Fibroblast of skin of right biceps (primary cell): ENCODE measurements at regions not wholly inside any gene's neighbourhood (a gene's known extent, or its start where the extent isn't known, plus 50 kb on each side); places are given as distances from the start of the nearest gene placed in this dataset.

ENCODE experiments used
- DNase-seq: peaks from one replicate; pipeline ENCODE4 v3.0.0-alpha.2; 2013

DNA sequence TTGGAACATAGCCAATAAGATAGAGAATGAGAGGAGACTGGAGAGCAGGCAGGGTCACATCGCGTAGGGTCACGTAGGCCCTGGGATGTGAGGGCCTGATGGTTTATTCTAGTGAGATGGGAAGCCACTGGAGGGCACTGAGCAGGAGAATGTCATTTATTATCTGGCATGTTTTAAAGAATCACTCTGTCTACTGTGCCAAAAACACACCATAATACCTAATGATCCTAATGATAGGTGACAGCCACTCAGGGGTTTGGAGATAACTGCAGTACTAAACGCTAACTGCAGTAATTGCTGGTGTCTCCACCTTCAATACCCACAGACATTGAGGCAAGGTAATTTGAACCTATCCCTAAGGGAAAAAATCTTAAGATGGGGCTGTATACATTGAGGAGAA is 185.4 kb downstream of the TTLL7 start:
- no peak for DNase-seq

GRCh38 chr1:83810144-83810543 is 188.8 kb downstream of the TTLL7 start:
- DNase-seq, result no peak

DNA sequence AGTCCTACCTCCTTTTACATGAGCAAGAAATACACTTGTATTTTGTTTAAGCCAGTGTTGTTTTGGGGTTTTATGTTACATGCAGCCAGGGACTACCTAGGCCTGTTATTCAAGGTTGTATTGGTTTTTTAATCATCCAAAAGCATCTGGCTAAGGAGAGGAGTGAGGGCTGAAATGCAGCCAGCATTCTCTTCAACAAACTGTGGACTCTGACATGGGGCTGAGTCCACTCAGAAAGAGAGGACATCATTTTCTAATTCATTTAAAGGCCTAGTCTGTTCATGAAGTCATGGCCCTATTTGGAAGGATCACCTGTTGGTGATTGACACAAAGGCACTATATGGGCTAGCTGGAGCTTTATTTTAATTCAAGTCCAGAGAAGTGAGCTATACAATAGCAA is 190.4 kb downstream of the TTLL7 start:
- DNase-seq, result no peak

DNA sequence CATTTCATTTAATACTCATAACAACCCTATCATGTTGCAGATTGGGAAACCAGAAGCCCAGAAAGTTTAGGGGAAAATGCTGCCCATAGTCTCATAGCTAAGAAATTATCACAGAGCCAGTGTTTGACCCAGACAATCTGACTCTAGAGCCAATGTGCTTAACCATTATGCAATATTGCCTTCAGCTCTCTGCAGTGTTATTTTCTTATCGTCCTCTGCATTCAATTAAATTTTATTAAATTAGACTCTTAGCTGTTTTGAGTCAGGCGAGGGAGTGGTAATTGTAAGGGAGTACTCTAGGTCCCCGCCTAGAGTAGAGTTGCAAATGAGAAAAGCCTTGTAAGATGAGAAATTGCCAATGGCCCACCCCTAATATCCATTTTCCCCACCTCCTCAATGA is 191.1 kb downstream of the TTLL7 start:
- no peak for DNase-seq

DNA sequence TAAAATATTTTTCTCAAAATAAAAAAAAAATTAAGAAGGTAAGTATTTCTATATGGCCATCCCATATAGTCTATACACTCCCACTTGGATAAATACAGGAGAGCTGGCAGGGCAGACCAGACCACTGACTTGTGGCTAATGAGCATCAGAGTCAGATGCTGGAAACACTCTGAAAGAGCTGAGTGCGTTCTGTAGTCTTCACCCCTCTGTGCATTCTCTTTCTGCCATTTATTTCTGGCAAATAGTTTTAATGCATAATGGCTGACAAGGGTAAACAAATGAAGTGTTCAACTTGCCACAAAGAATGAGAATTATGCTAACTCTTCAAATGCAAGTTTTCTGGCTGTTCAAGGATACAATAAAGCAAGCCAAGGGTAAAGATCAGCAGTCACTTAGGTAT is 191.7 kb downstream of the TTLL7 start:
- DNase-seq, result no peak

DNA sequence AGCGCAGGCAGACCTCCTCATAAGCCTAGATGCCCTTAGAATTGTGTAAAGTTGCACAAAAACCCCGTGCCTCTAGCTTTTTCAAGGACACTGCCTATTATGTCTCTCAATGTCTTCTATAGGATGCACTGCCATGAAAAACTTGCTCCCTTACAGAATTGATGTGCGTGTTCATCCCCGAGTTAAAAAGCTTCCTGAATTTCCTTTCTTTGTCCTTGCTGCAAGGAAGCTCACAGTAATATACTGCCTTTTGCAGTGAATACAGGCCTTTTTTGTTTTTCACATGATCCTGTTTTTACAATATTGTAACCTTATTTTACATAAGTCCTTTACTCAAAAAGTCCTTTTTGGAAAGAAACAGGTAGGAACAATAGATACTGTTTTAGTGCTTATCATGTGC is 193.0 kb downstream of the TTLL7 start:
- DNase-seq, result no peak

DNA sequence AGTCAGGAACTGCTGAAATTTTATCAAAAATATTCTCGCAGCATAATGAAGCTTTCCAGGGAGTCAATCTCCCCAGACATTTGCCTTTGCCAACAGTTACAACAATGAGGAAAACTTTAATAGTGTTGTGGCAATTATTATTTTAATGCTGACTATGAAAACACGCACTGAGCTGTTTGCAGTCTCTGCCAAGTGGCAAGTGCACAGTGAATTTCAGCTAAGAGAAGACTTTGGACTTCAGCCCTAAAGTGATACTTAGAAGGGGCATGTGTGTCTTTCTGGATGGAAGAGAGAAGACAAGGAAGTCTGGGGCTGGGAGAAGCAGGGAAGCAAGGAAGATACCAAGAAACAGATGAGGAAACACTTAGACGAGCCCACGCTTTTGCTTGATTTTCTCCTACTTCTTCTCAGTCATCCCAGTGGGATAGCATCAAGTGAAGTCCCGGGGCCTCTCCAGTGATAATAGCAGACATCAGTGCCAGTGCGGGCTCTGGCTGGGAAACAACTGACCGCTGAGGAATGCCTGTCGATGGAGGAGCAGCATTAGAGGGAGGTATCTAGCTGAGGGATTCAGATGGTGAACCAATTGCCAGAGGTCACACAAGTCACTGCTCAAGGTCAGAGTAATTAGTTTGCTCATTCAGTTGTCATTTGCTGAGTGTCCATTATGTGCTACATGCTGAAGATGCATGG is 196.3 kb downstream of the TTLL7 start:
- no peak for DNase-seq

DNA sequence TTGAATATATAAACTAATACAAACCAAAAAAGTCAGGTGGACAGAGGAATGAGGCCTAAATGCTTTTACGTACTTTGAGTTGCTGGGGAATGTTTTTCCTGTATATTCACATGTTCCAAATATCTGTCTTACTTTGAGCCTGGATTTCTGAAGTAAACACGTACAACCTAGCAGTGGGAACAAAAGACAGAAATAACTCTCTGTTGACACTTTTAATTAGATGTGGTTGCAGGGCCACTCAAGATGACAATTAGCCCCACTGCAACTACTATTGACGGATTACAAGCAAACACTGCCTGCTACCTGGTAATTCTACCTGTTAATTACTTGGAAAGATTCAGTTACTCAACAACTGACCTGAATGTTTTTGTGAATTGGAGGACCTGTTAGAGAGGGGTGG is 196.9 kb downstream of the TTLL7 start:
- DNase-seq, result no peak

DNA sequence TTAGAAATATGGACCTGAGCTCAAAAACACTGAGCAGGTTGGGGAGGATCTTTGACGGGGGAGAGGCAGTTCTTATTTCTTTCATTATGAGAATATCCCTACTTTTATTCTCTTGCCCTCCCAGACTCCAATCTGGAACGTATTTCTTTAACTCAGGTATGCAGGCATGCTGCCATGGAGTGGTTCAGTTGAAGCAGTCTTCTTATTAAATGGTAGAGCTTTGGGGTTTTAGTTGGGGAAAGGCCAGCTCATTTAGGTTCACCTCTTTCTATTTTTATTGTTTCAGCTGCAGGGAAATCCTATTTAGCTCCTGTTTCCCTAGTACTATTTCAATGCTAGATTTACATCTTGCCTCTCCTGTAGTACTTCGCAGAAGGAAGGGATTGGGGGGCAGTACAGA is 198.9 kb downstream of the TTLL7 start:
- DNase-seq, result no peak

GRCh38 chr1:83799594-83799993 is 199.3 kb downstream of the TTLL7 start:
- DNase-seq, result peak; percentile 76

GRCh38 chr1:83798965-83799364 is 200.0 kb downstream of the TTLL7 start:
- DNase-seq, result no peak

GRCh38 chr1:83796409-83796808 is 202.5 kb downstream of the TTLL7 start:
- DNase-seq, result peak; percentile 81

DNA sequence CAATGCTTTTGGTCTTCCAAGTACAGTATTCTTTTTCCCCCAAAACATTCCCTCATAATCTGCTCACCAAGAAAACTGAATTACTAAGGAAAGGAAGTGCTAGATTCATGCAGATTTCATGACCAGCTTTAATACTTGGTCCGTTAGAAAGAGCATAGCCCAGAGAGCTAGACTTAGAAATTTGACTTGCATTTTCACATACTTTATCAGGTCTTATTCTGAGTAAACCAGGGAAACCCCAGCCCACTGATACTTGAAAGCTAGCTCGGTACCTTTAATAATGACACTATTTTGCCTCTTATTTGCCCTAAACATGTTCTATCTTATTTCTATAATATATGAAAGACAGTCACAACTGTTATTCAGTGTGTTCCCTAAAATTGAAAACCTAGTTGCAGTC is 204.5 kb downstream of the TTLL7 start:
- no peak for DNase-seq

DNA sequence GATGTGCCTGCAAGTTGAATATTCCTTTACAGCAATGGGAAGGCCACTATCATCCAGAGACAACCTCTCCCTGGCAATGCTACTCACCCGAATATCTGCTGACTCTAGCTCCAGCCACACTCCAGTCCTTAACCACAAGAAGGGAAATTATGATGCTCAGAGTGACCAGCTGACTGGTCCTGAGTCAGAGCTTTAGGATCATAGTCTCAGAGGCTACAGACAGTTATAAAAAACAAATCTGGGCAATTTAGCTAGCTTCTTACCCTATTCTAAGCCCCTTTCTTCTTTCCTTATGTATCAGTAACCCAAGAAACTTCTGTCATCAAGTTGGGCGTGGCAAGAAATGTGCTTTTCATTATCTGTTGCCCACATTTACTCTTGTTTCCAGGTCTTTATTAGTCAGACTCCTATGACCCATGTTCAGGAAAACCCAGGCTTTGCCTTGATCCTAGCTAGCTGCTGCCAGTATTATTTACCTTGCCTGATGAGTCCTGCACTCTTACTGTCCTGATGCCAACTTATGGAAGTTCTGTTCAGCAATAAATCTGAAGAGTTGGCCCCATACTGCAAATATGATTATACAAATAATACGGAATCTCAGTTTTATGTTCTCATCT is 207.0 kb downstream of the TTLL7 start:
- peak; percentile 73 for DNase-seq

DNA sequence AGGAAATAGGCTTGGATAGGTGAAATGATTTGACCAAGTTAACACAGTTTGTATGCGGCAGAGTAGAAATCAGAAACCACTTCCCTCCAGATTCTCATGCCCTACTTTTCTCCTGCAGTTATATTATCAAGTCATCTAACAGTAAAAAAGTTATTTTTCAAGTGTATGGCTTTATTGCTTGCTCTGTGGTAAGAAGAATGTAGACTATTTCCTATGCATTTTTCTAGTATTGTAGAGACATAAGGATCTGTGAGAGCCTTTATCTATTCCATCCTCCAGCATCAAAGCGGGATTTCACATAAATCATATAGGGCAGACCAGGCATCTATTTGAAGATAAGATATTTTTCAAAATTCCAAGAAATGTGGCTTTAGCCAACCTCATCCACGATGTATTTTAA is 208.5 kb downstream of the TTLL7 start:
- DNase-seq, result peak; percentile 54

GRCh38 chr1:83787246-83787998 is 211.5 kb downstream of the TTLL7 start:
- no peak for DNase-seq

- no peak for DNase-seq
These were observed 217.3 kb downstream of the TTLL7 start for GRCh38 chr1:83781667-83782066.

DNA sequence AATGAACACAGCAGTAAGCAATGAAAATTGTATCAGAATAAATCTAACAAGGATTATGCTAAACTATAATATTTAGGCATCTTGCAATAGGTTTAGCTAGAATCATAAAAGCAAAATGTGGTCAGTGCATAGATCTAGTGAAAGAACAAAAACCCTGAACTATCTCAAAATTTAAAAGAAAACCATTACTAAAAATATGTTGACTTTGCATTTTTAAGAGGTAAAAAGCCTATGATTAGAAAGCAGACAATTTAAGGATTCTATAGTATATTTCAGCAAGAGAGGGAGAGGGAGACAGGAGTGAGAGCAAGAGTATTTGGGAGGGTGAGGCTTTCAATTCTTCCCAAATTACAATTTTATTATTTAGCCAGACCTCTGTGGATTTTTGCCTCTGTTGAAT is 219.4 kb downstream of the TTLL7 start:
- DNase-seq, result no peak

GRCh38 chr1:83777758-83778101 is 221.2 kb downstream of the TTLL7 start:
- no peak for DNase-seq

DNA sequence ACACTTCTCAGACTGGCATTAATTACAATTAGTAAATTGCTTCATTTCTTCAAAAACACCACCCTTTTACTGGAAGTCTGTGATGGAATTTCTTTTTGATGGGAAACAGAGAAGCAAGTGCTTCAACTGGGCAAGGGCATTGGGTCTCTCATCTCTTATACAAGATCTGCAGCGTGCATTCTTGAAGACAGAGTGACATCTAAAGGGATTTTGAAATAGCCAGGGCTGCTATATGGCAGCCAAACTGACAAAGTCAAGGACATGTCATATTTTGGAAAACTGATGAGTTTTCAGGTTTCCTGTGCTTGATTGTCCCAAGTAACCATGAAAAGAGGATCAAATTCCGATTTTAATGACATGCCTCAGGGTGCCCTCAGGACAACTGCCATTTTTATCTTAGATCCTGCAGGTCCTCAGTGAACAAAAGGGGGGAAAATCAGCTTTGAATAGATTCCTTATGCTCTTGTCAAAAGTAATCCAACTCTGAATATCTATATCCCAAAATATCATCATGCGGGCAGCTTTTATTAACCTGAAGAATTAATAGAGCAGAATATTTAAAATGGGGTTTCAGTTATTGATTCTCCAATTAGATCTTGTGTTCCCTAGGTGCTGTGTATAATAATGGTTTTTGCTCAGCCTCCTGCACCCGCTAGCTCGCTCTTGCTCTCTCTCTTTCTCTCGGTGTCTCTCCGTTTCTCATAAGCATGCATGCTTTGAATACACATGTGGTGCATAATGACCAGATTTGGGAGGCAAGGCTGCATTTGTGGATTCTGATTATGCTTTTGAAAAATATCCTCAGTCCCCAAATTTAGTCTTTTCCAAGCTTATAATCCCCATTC is 221.8 kb downstream of the TTLL7 start:
- no peak for DNase-seq

- no peak for DNase-seq
These were observed 222.8 kb downstream of the TTLL7 start for GRCh38 chr1:83775977-83776603.

DNA sequence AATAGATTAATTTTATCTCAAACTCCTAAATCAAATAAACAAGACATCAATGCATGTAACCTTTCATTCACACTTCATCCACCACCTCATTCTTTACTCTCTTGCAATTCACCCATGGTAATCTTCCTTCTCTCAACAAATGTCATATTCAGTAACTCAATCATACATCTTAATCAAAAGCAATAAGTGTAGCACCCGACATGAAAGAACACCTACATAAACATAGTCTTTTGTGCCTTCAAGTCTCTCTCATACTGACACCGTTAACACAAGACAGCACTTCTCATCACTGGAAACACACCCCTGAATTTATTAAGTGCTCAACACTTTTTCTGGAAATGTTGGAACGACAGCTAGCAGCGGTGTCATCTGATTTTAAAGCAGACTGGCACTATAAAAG is 225.9 kb downstream of the TTLL7 start:
- no peak for DNase-seq

DNA sequence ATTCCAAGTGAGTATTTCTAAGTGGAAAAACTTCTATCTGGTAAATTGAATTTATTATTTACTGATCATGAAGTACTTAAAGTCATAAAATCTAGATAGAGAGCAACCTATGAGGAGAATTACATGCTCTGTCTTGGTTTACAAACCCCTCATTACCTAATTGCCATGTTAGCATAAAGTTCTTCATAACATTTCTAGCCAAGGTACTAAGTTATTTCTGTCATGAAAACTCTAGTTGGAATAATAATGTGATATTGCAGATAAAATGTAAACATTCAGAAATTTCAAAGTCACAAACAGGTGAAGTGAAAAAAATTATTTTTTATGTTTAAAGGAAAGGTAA is 228.6 kb downstream of the TTLL7 start:
- no peak for DNase-seq
